ENCODE measurements at regions not wholly inside any gene's neighbourhood (a gene's known extent, or its start where the extent isn't known, plus 50 kb on each side); places are given as distances from the start of the nearest gene placed in this dataset.

DNA sequence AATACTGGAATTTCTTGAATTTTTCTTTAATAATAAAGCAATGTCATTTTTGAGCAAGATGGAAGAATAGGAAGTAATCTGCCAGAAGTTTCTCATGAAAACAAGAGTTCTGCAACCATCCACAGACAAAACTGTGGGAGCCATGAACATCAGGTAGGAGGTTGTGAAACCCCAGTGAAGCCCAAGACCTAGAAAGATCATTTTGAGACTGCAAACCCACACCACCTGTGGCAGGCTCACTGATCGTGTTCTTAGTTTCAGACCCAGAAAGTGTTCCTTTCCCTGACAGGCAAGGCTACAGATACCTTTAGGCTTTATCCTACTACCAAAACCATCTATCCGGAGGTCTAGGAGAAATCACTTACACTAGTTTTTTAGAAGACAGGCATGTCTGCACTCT is 2189.8 kb upstream of the PCDH20 start:
- H3K9me1 ChIP-seq (replicated peaks; ENCODE audit: control insufficient read depth, extremely low read depth, insufficient read depth, low read length): no peaks in the 10 kb centered on the region
- H4K20me1 ChIP-seq (replicated peaks; ENCODE audit: control insufficient read depth, extremely low read depth, insufficient read depth, low read length): no peaks in the 10 kb centered on the region
- H2AFZ ChIP-seq (ENCODE audit: low read depth, low read length): no peak overlapping the region
- no peak overlapping the region for H3K4me3 ChIP-seq (replicated peaks in 1 of 3; ENCODE audit: insufficient read depth in 1 of 3, low read depth in 1 of 3, low read length in 3 of 3)
- no peak overlapping the region for H3K9ac ChIP-seq (replicated peaks; ENCODE audit: extremely low read depth, insufficient read depth, low read length)
- intact Hi-C loops (cut with micrococcal nuclease): no loop called here
- no peak for FAIRE-seq
- dilution Hi-C loops (cut with MboI; ENCODE audit: extremely low pct_ligation_motif_present, low sequenced_read_pairs): no loop called here
- H3K4me1 ChIP-seq (ENCODE audit: control insufficient read depth, extremely low read depth, insufficient read depth, low read length): no peaks in the 10 kb centered on the region
- no peaks in the 10 kb centered on the region for H3K36me3 ChIP-seq (ENCODE audit: control insufficient read depth in 2 of 2, extremely low read depth in 1 of 2, insufficient read depth in 2 of 2, low read length in 2 of 2)
- no peaks in the 10 kb centered on the region for H3K79me2 ChIP-seq (ENCODE audit: control insufficient read depth, insufficient read depth, low read length)
- no peak for DNase-seq (ENCODE audit: low read depth, low spot score)
- POLR2A ChIA-PET: no interaction called here
- no TSS peak for BruUV-seq (replicated peaks)
- no peak for TF ChIP-seq MYC (IDR thresholded peaks at IDR 0.05; ENCODE audit: low read depth, low read length)
- TF ChIP-seq POLR2AphosphoS5 (IDR thresholded peaks at IDR 0.05; ENCODE audit: insufficient read depth, low read depth, low read length): no peak
- TF ChIP-seq JUN (IDR thresholded peaks at IDR 0.05; ENCODE audit: borderline replicate concordance, insufficient read depth, insufficient read length, low read depth): no peak
- no peak for TF ChIP-seq POLR2A (IDR thresholded peaks at IDR 0.05; ENCODE audit: low read depth, low read length)
- TF ChIP-seq, protein P1, sequence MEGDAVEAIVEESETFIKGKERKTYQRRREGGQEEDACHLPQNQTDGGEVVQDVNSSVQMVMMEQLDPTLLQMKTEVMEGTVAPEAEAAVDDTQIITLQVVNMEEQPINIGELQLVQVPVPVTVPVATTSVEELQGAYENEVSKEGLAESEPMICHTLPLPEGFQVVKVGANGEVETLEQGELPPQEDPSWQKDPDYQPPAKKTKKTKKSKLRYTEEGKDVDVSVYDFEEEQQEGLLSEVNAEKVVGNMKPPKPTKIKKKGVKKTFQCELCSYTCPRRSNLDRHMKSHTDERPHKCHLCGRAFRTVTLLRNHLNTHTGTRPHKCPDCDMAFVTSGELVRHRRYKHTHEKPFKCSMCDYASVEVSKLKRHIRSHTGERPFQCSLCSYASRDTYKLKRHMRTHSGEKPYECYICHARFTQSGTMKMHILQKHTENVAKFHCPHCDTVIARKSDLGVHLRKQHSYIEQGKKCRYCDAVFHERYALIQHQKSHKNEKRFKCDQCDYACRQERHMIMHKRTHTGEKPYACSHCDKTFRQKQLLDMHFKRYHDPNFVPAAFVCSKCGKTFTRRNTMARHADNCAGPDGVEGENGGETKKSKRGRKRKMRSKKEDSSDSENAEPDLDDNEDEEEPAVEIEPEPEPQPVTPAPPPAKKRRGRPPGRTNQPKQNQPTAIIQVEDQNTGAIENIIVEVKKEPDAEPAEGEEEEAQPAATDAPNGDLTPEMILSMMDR (IDR thresholded peaks at IDR 0.05; ENCODE audit: extremely low read depth in 1 of 2, insufficient read depth in 1 of 2, low read depth in 1 of 2, low read length in 2 of 2): no peak
- CTCF ChIA-PET: no interaction called here
- no peak overlapping the region for H3K27ac ChIP-seq (ENCODE audit: insufficient read depth, low read depth, low read length)
- H3K4me2 ChIP-seq (ENCODE audit: insufficient read depth, low read length): no peak overlapping the region
- no peaks in the 10 kb centered on the region for H3K27me3 ChIP-seq (ENCODE audit: control insufficient read depth in 2 of 2, insufficient read depth in 2 of 2, low read length in 2 of 2)
- H3K9me3 ChIP-seq (replicated peaks; ENCODE audit: control insufficient read depth, insufficient read depth, low read length): no peaks in the 10 kb centered on the region

DNA sequence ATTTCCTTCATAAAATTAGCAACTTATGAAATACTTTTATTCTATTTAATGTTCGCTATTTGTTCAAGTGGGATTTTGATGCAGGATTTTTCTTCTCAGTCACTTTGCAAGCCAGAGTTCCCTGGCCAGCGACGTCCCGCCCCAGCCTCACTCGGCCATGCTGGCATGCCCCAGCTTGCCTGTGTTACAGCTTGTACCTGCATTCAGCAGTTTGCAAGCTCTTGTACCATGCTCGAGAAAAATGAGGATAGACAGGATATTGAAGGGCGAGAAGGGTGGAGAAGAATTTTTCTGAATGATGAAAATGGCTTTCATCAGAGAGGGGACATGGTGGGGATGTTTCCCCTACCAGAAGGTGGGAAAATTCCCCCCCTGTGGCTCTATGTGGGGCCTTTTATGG is 2180.2 kb upstream of the PCDH20 start:
- H4K20me1 ChIP-seq (replicated peaks; ENCODE audit: control insufficient read depth, extremely low read depth, insufficient read depth, low read length): no peaks in the 10 kb centered on the region
- H3K9ac ChIP-seq (replicated peaks; ENCODE audit: extremely low read depth, insufficient read depth, low read length): no peak overlapping the region
- no peak overlapping the region for H3K27ac ChIP-seq (ENCODE audit: insufficient read depth, low read depth, low read length)
- no peak for TF ChIP-seq MYC (IDR thresholded peaks at IDR 0.05; ENCODE audit: low read depth, low read length)
- no peak for TF ChIP-seq POLR2AphosphoS5 (IDR thresholded peaks at IDR 0.05; ENCODE audit: insufficient read depth, low read depth, low read length)
- no peak for TF ChIP-seq FOS (IDR thresholded peaks at IDR 0.05; ENCODE audit: borderline replicate concordance, insufficient read depth, low read length)
- no peak for TF ChIP-seq GATA2 (IDR thresholded peaks at IDR 0.05; ENCODE audit: insufficient read depth, insufficient read length, low read depth, low read length)
- TF ChIP-seq POLR2A (IDR thresholded peaks at IDR 0.05; ENCODE audit: low read depth, low read length): no peak
- TF ChIP-seq, protein P2, sequence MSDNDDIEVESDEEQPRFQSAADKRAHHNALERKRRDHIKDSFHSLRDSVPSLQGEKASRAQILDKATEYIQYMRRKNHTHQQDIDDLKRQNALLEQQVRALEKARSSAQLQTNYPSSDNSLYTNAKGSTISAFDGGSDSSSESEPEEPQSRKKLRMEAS (IDR thresholded peaks at IDR 0.05; ENCODE audit: insufficient read depth, insufficient read length): no peak
- TF ChIP-seq EZH2 (IDR thresholded peaks at IDR 0.05; ENCODE audit: borderline replicate concordance, low read depth, low read length, severe bottlenecking): no peak
- TF ChIP-seq, protein P1 (IDR thresholded peaks at IDR 0.05; ENCODE audit: extremely low read depth in 1 of 2, insufficient read depth in 1 of 2, low read depth in 1 of 2, low read length in 2 of 2): no peak
- TF ChIP-seq JUN (IDR thresholded peaks at IDR 0.05; ENCODE audit: borderline replicate concordance, insufficient read depth, insufficient read length, low read depth): no peak
- CTCF ChIA-PET: no interaction called here
- H3K79me2 ChIP-seq (ENCODE audit: control insufficient read depth, insufficient read depth, low read length): no peaks in the 10 kb centered on the region
- POLR2A ChIA-PET: no interaction called here
- FAIRE-seq: no peak
- no peaks in the 10 kb centered on the region for H3K36me3 ChIP-seq (ENCODE audit: control insufficient read depth in 2 of 2, extremely low read depth in 1 of 2, insufficient read depth in 2 of 2, low read length in 2 of 2)
- H3K9me1 ChIP-seq (replicated peaks; ENCODE audit: control insufficient read depth, extremely low read depth, insufficient read depth, low read length): no peaks in the 10 kb centered on the region
- dilution Hi-C loops (cut with MboI; ENCODE audit: extremely low pct_ligation_motif_present, low sequenced_read_pairs): no loop called here
- H3K4me2 ChIP-seq (ENCODE audit: insufficient read depth, low read length): no peak overlapping the region
- no TSS peak for BruUV-seq (replicated peaks)
- H2AFZ ChIP-seq (ENCODE audit: low read depth, low read length): no peak overlapping the region
- intact Hi-C loops (cut with micrococcal nuclease): no loop called here
- no peaks in the 10 kb centered on the region for H3K9me3 ChIP-seq (replicated peaks; ENCODE audit: control insufficient read depth, insufficient read depth, low read length)
- H3K4me1 ChIP-seq (ENCODE audit: control insufficient read depth, extremely low read depth, insufficient read depth, low read length): no peaks in the 10 kb centered on the region
- DNase-seq (ENCODE audit: low read depth, low spot score): no peak
- no peaks in the 10 kb centered on the region for H3K27me3 ChIP-seq (ENCODE audit: control insufficient read depth in 2 of 2, insufficient read depth in 2 of 2, low read length in 2 of 2)
- H3K4me3 ChIP-seq (replicated peaks in 1 of 3; ENCODE audit: insufficient read depth in 1 of 3, low read depth in 1 of 3, low read length in 3 of 3): no peak overlapping the region

All from endothelial cell of umbilical vein (primary cell).